Glutamatergic neuron (in vitro differentiated cells): ENCODE measurements at regions not wholly inside any gene's neighbourhood (a gene's known extent, or its start where the extent isn't known, plus 50 kb on each side); places are given as distances from the start of the nearest gene placed in this dataset.
"Not testable (repeated sequence)": the region's sequence is repeated elsewhere in the genome, so short reads cannot be mapped to it uniquely, and the experiment has no call there.

ENCODE experiments used
- DNase-seq: peaks from one replicate; pipeline ENCODE4 v3.0.0; 2022
- H3K27ac Mint-ChIP-seq: one replicate; pipeline ENCODE4 v1.8.0; 2020; ENCODE audit warnings: mild to moderate bottlenecking, mixed read lengths, inconsistent platforms; ENCODE audit not compliant: unreplicated experiment
- H3K27me3 Mint-ChIP-seq: one replicate; pipeline ENCODE4 v1.8.0; 2020; ENCODE audit warnings: mild to moderate bottlenecking, moderate library complexity, mixed read lengths, inconsistent platforms; ENCODE audit not compliant: unreplicated experiment
- H3K36me3 Mint-ChIP-seq: one replicate; pipeline ENCODE4 v1.8.0; 2020; ENCODE audit warnings: mild to moderate bottlenecking, mixed read lengths, inconsistent platforms; ENCODE audit not compliant: unreplicated experiment
- H3K4me1 Mint-ChIP-seq: one replicate; pipeline ENCODE4 v1.8.0; 2020; ENCODE audit warnings: mild to moderate bottlenecking, low read depth, mixed read lengths, inconsistent platforms; ENCODE audit not compliant: unreplicated experiment
- H3K4me3 Mint-ChIP-seq: one replicate; pipeline ENCODE4 v1.8.0; 2020; ENCODE audit warnings: mild to moderate bottlenecking, mixed read lengths, inconsistent platforms; ENCODE audit not compliant: unreplicated experiment
- H3K9me3 Mint-ChIP-seq: one replicate; pipeline ENCODE4 v1.8.0; 2020; ENCODE audit warnings: mild to moderate bottlenecking, moderate library complexity, mixed read lengths, inconsistent platforms; ENCODE audit not compliant: unreplicated experiment
- CTCF ChIP-seq: fragments of 200-600 bp; sonication (generic); IDR thresholded peaks from one replicate; pipeline ENCODE4 v1.5.0; 2021; ENCODE audit not compliant: partially characterized antibody, unreplicated experiment

- Mint-ChIP-seq H3K27ac (no peak overlapping the region), H3K9me3 (peaks cover 7% of the 10 kb centered on the region), H3K27me3 (no peaks in the 10 kb centered on the region), H3K4me1 (no peaks in the 10 kb centered on the region), H3K4me3 (no peak overlapping the region), H3K36me3 (peaks cover 20% of the 10 kb centered on the region)
- no peak for DNase-seq
- TF ChIP-seq CTCF = no peak
Measured at GRCh38 chr6:25155211-25155610, 124.0 kb upstream of the CARMIL1 start.

GRCh38 chr6:25156123-25156522, 123.1 kb upstream of the CARMIL1 start:
- no peak for TF ChIP-seq CTCF
- no peak overlapping the region for H3K4me3 Mint-ChIP-seq
- no peaks in the 10 kb centered on the region for H3K27me3 Mint-ChIP-seq
- no peak overlapping the region for H3K27ac Mint-ChIP-seq
- peaks cover 7% of the 10 kb centered on the region for H3K9me3 Mint-ChIP-seq
- H3K4me1 Mint-ChIP-seq = no peaks in the 10 kb centered on the region
- H3K36me3 Mint-ChIP-seq = peaks cover 20% of the 10 kb centered on the region
- no peak for DNase-seq

- Mint-ChIP-seq H3K4me1 (no peaks in the 10 kb centered on the region), H3K36me3 (peaks cover 20% of the 10 kb centered on the region), H3K4me3 (no peak overlapping the region), H3K27me3 (no peaks in the 10 kb centered on the region), H3K9me3 (peaks cover 7% of the 10 kb centered on the region), H3K27ac (no peak overlapping the region)
- no peak for DNase-seq
- no peak for TF ChIP-seq CTCF
Measured at GRCh38 chr6:25157183-25157582, 122.0 kb upstream of the CARMIL1 start.

- no peaks in the 10 kb centered on the region for H3K27me3 Mint-ChIP-seq
- no peak for TF ChIP-seq CTCF
- peaks cover 7% of the 10 kb centered on the region for H3K9me3 Mint-ChIP-seq
- no peak for DNase-seq
- H3K4me1 Mint-ChIP-seq = no peaks in the 10 kb centered on the region
- H3K36me3 Mint-ChIP-seq = peaks cover 20% of the 10 kb centered on the region
- H3K27ac Mint-ChIP-seq = no peak overlapping the region
- no peak overlapping the region for H3K4me3 Mint-ChIP-seq
Measured at GRCh38 chr6:25157842-25158241, 121.3 kb upstream of the CARMIL1 start.

- not testable (repeated sequence) for H3K9me3 Mint-ChIP-seq, DNase-seq
- H3K36me3 Mint-ChIP-seq = peaks cover 24% of the 10 kb centered on the region
Measured at GRCh38 chr6:25160134-25160533, 119.0 kb upstream of the CARMIL1 start.

GRCh38 chr6:25165177-25165576, 114.0 kb upstream of the CARMIL1 start:
- no peak for TF ChIP-seq CTCF
- Mint-ChIP-seq H3K27ac (no peak overlapping the region), H3K9me3 (peaks cover 3% of the 10 kb centered on the region), H3K4me1 (no peaks in the 10 kb centered on the region), H3K27me3 (no peaks in the 10 kb centered on the region), H3K4me3 (no peak overlapping the region), H3K36me3 (peaks cover 3% of the 10 kb centered on the region)
- DNase-seq = no peak

More at GRCh38 chr6:25160134-25160533, 119.0 kb upstream of the CARMIL1 start:
- H3K27ac Mint-ChIP-seq, H3K4me1 Mint-ChIP-seq, H3K4me3 Mint-ChIP-seq, H3K27me3 Mint-ChIP-seq: not testable (repeated sequence)
